HL-60 (cell line): ENCODE measurements at regions not wholly inside any gene's neighbourhood (a gene's known extent, or its start where the extent isn't known, plus 50 kb on each side); places are given as distances from the start of the nearest gene placed in this dataset.

Experiments used
- GABPA ChIP-seq: IDR thresholded peaks from 2 replicates; pipeline ENCODE4 v1.6.1; 2012; ENCODE audit warnings: low read depth
- POLR2AphosphoS5 ChIP-seq: IDR thresholded peaks from 2 replicates; pipeline ENCODE4 v1.6.1; 2012; ENCODE audit warnings: low read depth
- SPI1 ChIP-seq: IDR thresholded peaks from 2 replicates; pipeline ENCODE4 v1.6.1; 2012; ENCODE audit warnings: low read depth, mild to moderate bottlenecking, borderline replicate concordance
- TF ChIP-seq, protein P1 (sequence below): IDR thresholded peaks from one replicate; pipeline ENCODE4 v1.5.1; 2011; ENCODE audit warnings: low read length, control low read depth, inconsistent platforms; ENCODE audit not compliant: insufficient read depth
- TF ChIP-seq, protein P2 (sequence below): IDR thresholded peaks from 2 replicates; pipeline ENCODE4 v1.6.1; 2012; ENCODE audit warnings: low read depth; ENCODE audit not compliant: insufficient replicate concordance

DNA sequence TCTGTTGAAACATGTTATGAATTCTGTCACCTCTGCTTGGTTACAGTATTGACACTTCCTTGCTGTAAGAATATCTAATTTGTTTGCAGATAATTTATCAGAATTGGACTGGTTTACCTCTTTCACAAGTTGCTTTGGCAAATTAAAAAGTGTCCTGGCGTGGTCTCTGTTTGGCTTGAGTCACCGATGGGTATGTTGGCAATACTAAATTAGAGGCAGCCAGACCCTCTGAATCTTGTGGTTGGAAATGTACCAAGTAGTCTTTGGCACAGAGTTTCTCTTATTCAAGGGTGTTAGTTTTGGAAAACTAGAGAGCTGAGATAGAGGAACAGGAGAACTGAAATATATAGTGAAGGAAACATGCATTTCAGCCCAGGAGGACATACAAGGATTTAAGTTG is 521.1 kb upstream of the MGAT4C start:
- TF ChIP-seq, protein P1, sequence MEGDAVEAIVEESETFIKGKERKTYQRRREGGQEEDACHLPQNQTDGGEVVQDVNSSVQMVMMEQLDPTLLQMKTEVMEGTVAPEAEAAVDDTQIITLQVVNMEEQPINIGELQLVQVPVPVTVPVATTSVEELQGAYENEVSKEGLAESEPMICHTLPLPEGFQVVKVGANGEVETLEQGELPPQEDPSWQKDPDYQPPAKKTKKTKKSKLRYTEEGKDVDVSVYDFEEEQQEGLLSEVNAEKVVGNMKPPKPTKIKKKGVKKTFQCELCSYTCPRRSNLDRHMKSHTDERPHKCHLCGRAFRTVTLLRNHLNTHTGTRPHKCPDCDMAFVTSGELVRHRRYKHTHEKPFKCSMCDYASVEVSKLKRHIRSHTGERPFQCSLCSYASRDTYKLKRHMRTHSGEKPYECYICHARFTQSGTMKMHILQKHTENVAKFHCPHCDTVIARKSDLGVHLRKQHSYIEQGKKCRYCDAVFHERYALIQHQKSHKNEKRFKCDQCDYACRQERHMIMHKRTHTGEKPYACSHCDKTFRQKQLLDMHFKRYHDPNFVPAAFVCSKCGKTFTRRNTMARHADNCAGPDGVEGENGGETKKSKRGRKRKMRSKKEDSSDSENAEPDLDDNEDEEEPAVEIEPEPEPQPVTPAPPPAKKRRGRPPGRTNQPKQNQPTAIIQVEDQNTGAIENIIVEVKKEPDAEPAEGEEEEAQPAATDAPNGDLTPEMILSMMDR = no peak
- TF ChIP-seq POLR2AphosphoS5 = no peak
- TF ChIP-seq SPI1 = no peak
- TF ChIP-seq GABPA = no peak
- TF ChIP-seq, protein P2, sequence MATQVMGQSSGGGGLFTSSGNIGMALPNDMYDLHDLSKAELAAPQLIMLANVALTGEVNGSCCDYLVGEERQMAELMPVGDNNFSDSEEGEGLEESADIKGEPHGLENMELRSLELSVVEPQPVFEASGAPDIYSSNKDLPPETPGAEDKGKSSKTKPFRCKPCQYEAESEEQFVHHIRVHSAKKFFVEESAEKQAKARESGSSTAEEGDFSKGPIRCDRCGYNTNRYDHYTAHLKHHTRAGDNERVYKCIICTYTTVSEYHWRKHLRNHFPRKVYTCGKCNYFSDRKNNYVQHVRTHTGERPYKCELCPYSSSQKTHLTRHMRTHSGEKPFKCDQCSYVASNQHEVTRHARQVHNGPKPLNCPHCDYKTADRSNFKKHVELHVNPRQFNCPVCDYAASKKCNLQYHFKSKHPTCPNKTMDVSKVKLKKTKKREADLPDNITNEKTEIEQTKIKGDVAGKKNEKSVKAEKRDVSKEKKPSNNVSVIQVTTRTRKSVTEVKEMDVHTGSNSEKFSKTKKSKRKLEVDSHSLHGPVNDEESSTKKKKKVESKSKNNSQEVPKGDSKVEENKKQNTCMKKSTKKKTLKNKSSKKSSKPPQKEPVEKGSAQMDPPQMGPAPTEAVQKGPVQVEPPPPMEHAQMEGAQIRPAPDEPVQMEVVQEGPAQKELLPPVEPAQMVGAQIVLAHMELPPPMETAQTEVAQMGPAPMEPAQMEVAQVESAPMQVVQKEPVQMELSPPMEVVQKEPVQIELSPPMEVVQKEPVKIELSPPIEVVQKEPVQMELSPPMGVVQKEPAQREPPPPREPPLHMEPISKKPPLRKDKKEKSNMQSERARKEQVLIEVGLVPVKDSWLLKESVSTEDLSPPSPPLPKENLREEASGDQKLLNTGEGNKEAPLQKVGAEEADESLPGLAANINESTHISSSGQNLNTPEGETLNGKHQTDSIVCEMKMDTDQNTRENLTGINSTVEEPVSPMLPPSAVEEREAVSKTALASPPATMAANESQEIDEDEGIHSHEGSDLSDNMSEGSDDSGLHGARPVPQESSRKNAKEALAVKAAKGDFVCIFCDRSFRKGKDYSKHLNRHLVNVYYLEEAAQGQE = no peak
